HepG2 (cell line): ENCODE measurements at regions not wholly inside any gene's neighbourhood (a gene's known extent, or its start where the extent isn't known, plus 50 kb on each side); places are given as distances from the start of the nearest gene placed in this dataset.

Experiments
- IRF9 ChIP-seq: sonication (generic); formaldehyde crosslinking; IDR thresholded peaks from 2 replicates; pipeline ENCODE4 v1.8.0; 2022; ENCODE audit warnings: missing genetic modification reagents, mild to moderate bottlenecking, borderline replicate concordance
- KDM5A ChIP-seq: fragments of 200-600 bp; sonication (generic); IDR thresholded peaks from 2 replicates; pipeline ENCODE4 v1.7.0; 2018; ENCODE audit warnings: antibody characterized with exemption, mild to moderate bottlenecking, low read length, borderline replicate concordance
- SALL2 ChIP-seq: sonication (generic); formaldehyde crosslinking; IDR thresholded peaks from 2 replicates; pipeline ENCODE4 v1.8.1; 2023; ENCODE audit warnings: mild to moderate bottlenecking, missing genetic modification reagents, inconsistent platforms
- TF ChIP-seq, protein P1 (sequence below): sonication (generic); formaldehyde crosslinking; IDR thresholded peaks from 2 replicates; pipeline ENCODE4 v1.4.0; 2020; ENCODE audit warnings: missing genetic modification reagents, borderline replicate concordance
- TF ChIP-seq, protein P2 (sequence below): sonication (generic); formaldehyde crosslinking; IDR thresholded peaks from 2 replicates; pipeline ENCODE4 v1.5.0; 2020; ENCODE audit warnings: mild to moderate bottlenecking, missing genetic modification reagents

- TF ChIP-seq, protein P1, sequence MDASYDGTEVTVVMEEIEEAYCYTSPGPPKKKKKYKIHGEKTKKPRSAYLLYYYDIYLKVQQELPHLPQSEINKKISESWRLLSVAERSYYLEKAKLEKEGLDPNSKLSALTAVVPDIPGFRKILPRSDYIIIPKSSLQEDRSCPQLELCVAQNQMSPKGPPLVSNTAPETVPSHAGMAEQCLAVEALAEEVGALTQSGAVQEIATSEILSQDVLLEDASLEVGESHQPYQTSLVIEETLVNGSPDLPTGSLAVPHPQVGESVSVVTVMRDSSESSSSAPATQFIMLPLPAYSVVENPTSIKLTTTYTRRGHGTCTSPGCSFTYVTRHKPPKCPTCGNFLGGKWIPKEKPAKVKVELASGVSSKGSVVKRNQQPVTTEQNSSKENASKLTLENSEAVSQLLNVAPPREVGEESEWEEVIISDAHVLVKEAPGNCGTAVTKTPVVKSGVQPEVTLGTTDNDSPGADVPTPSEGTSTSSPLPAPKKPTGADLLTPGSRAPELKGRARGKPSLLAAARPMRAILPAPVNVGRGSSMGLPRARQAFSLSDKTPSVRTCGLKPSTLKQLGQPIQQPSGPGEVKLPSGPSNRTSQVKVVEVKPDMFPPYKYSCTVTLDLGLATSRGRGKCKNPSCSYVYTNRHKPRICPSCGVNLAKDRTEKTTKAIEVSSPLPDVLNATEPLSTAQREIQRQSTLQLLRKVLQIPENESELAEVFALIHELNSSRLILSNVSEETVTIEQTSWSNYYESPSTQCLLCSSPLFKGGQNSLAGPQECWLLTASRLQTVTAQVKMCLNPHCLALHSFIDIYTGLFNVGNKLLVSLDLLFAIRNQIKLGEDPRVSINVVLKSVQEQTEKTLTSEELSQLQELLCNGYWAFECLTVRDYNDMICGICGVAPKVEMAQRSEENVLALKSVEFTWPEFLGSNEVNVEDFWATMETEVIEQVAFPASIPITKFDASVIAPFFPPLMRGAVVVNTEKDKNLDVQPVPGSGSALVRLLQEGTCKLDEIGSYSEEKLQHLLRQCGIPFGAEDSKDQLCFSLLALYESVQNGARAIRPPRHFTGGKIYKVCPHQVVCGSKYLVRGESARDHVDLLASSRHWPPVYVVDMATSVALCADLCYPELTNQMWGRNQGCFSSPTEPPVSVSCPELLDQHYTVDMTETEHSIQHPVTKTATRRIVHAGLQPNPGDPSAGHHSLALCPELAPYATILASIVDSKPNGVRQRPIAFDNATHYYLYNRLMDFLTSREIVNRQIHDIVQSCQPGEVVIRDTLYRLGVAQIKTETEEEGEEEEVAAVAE (CRISPR knock-in tag), result no peak
- no peak for TF ChIP-seq KDM5A
- TF ChIP-seq, protein P2, sequence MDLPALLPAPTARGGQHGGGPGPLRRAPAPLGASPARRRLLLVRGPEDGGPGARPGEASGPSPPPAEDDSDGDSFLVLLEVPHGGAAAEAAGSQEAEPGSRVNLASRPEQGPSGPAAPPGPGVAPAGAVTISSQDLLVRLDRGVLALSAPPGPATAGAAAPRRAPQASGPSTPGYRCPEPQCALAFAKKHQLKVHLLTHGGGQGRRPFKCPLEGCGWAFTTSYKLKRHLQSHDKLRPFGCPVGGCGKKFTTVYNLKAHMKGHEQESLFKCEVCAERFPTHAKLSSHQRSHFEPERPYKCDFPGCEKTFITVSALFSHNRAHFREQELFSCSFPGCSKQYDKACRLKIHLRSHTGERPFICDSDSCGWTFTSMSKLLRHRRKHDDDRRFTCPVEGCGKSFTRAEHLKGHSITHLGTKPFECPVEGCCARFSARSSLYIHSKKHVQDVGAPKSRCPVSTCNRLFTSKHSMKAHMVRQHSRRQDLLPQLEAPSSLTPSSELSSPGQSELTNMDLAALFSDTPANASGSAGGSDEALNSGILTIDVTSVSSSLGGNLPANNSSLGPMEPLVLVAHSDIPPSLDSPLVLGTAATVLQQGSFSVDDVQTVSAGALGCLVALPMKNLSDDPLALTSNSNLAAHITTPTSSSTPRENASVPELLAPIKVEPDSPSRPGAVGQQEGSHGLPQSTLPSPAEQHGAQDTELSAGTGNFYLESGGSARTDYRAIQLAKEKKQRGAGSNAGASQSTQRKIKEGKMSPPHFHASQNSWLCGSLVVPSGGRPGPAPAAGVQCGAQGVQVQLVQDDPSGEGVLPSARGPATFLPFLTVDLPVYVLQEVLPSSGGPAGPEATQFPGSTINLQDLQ (CRISPR knock-in tag), result no peak
- no peak for TF ChIP-seq SALL2 (CRISPR knock-in tag)
- TF ChIP-seq IRF9 (CRISPR knock-in tag), result no peak
- TF ChIP-seq, all 625 proteins: peak for 0
Observed at GRCh38 chr4:31530555-31530954, 810.4 kb downstream of the PCDH7 start (continued).
